ENCODE measurements at regions not wholly inside any gene's neighbourhood (a gene's known extent, or its start where the extent isn't known, plus 50 kb on each side); places are given as distances from the start of the nearest gene placed in this dataset.

DNA sequence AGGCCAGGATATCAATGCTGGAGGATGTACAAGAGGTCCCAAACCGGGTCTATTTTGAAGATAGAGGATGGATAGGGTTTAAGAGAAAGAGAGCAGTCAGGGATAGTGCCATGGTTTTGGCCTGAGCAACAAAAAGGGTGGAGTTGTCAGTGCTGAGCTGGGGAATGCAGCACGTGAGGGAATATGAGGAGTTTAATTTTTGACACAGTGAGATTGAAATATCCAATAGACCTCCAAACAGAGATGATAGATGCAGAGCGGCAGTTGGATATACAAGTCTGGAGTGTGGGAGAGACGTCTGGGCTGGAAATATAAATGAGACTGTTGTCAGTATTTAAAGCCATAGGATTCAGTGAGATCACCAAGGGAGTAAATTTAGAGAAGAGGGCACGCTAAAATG lies 136.7 kb upstream of the EFNA5 start:
- TF ChIP-seq, protein P1, sequence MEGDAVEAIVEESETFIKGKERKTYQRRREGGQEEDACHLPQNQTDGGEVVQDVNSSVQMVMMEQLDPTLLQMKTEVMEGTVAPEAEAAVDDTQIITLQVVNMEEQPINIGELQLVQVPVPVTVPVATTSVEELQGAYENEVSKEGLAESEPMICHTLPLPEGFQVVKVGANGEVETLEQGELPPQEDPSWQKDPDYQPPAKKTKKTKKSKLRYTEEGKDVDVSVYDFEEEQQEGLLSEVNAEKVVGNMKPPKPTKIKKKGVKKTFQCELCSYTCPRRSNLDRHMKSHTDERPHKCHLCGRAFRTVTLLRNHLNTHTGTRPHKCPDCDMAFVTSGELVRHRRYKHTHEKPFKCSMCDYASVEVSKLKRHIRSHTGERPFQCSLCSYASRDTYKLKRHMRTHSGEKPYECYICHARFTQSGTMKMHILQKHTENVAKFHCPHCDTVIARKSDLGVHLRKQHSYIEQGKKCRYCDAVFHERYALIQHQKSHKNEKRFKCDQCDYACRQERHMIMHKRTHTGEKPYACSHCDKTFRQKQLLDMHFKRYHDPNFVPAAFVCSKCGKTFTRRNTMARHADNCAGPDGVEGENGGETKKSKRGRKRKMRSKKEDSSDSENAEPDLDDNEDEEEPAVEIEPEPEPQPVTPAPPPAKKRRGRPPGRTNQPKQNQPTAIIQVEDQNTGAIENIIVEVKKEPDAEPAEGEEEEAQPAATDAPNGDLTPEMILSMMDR (IDR thresholded peaks at IDR 0.05) = no peak
- no peak for TF ChIP-seq SIN3A (IDR thresholded peaks at IDR 0.05; ENCODE audit: borderline replicate concordance, insufficient read depth, low read depth, low read length)
- TF ChIP-seq, protein P2, sequence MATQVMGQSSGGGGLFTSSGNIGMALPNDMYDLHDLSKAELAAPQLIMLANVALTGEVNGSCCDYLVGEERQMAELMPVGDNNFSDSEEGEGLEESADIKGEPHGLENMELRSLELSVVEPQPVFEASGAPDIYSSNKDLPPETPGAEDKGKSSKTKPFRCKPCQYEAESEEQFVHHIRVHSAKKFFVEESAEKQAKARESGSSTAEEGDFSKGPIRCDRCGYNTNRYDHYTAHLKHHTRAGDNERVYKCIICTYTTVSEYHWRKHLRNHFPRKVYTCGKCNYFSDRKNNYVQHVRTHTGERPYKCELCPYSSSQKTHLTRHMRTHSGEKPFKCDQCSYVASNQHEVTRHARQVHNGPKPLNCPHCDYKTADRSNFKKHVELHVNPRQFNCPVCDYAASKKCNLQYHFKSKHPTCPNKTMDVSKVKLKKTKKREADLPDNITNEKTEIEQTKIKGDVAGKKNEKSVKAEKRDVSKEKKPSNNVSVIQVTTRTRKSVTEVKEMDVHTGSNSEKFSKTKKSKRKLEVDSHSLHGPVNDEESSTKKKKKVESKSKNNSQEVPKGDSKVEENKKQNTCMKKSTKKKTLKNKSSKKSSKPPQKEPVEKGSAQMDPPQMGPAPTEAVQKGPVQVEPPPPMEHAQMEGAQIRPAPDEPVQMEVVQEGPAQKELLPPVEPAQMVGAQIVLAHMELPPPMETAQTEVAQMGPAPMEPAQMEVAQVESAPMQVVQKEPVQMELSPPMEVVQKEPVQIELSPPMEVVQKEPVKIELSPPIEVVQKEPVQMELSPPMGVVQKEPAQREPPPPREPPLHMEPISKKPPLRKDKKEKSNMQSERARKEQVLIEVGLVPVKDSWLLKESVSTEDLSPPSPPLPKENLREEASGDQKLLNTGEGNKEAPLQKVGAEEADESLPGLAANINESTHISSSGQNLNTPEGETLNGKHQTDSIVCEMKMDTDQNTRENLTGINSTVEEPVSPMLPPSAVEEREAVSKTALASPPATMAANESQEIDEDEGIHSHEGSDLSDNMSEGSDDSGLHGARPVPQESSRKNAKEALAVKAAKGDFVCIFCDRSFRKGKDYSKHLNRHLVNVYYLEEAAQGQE (IDR thresholded peaks at IDR 0.05; ENCODE audit: insufficient read depth in 1 of 2, low read depth in 2 of 2, low read length in 1 of 2) = no peak
